Natural killer cell (primary cell): ENCODE measurements at regions not wholly inside any gene's neighbourhood (a gene's known extent, or its start where the extent isn't known, plus 50 kb on each side); places are given as distances from the start of the nearest gene placed in this dataset.

Source experiments
- ATAC-seq, 3 donors: fragments of 150-1000 bp in 2 of 3; fragments of 200-7000 bp in 1 of 3; cut with Tn5 transposase; 1 replicate in 1 of 3; 2 replicates in 2 of 3; pipeline ENCODE4 v1.10.0; 2021; ENCODE audit warnings: mild to moderate bottlenecking in 2 of 3, moderate library complexity in 2 of 3
- DNase-seq, 2 donors: peaks; one replicate each; pipeline versions ENCODE4 v3.0.0 to v3.0.0-alpha.2; 2013 to 2021; ENCODE audit warnings: mixed read lengths in 1 of 2
- H3K27ac ChIP-seq: one replicate; pipeline ENCODE4 v1.5.1; 2013; ENCODE audit warnings: mild to moderate bottlenecking, low read length
- H3K27me3 ChIP-seq: one replicate; pipeline ENCODE4 v1.6.1; 2013; ENCODE audit warnings: low read length; ENCODE audit not compliant: control insufficient read depth, insufficient read depth
- H3K36me3 ChIP-seq: one replicate; pipeline ENCODE4 v1.6.1; 2013; ENCODE audit warnings: low read length; ENCODE audit not compliant: control insufficient read depth, insufficient read depth
- H3K4me1 ChIP-seq: one replicate; pipeline ENCODE4 v1.6.1; 2013; ENCODE audit warnings: low read length; ENCODE audit not compliant: control insufficient read depth, insufficient read depth
- H3K4me3 ChIP-seq: one replicate; pipeline ENCODE4 v1.5.1; 2013; ENCODE audit warnings: low read length
- H3K9me3 ChIP-seq: one replicate; pipeline ENCODE4 v1.6.1; 2013; ENCODE audit warnings: low read length; ENCODE audit not compliant: control insufficient read depth, insufficient read depth
- H3K27ac Mint-ChIP-seq, 2 donors: one replicate each; pipeline ENCODE4 v1.8.0; 2022; ENCODE audit warnings: mild to moderate bottlenecking in 2 of 2, mixed read lengths in 2 of 2, moderate library complexity in 1 of 2
- H3K27me3 Mint-ChIP-seq, 2 donors: one replicate each; pipeline ENCODE4 v1.8.0; 2022; ENCODE audit warnings: low read depth in 2 of 2, mixed read lengths in 2 of 2
- H3K36me3 Mint-ChIP-seq: one replicate; pipeline ENCODE4 v1.8.0; 2022; ENCODE audit warnings: mixed read lengths
- H3K4me1 Mint-ChIP-seq, 2 donors: one replicate each; pipeline ENCODE4 v1.8.0; 2022; ENCODE audit warnings: mixed read lengths in 2 of 2
- H3K4me3 Mint-ChIP-seq: one replicate; pipeline ENCODE4 v1.8.0; 2022; ENCODE audit warnings: mild to moderate bottlenecking, moderate library complexity, mixed read lengths
- H3K9me3 Mint-ChIP-seq, 2 donors: one replicate each; pipeline ENCODE4 v1.8.0; 2022; ENCODE audit warnings: mixed read lengths in 2 of 2
- CTCF ChIP-seq: fragments of 200-600 bp; IDR thresholded peaks from one replicate; pipeline ENCODE4 v1.8.0; 2022; ENCODE audit warnings: antibody characterized with exemption
- WGBS: methylation state at CpG from one replicate; pipeline ENCODE4 v1.1.7; 2013; ENCODE audit warnings: missing lambda C conversion rate; ENCODE audit not compliant: insufficient coverage; 5-methylcytosine and 5-hydroxymethylcytosine counted together
- intact Hi-C: fragments of 100-400 bp; cut with micrococcal nuclease; formaldehyde crosslinking; loops from one replicate; pipeline ENCODE4 v1.14.2; 2022

GRCh38 chr1:98068016-98068415 lies 147.2 kb upstream of the DPYD start:
- no peaks in the 10 kb centered on the region for H3K36me3 Mint-ChIP-seq

GRCh38 chr1:98066911-98067310 lies 146.1 kb upstream of the DPYD start:
- Mint-ChIP-seq H3K27me3 (peaks cover 10 to 12% of the 10 kb centered on the region in 2 donors), H3K36me3 (no peaks in the 10 kb centered on the region), H3K4me3 (no peak overlapping the region), H3K4me1 (no peaks in the 10 kb centered on the region), H3K9me3 (no peaks in the 10 kb centered on the region), H3K27ac (no peak overlapping the region)
- Histone ChIP-seq H3K4me1 (no peaks in the 10 kb centered on the region), H3K36me3 (no peaks in the 10 kb centered on the region), H3K4me3 (no peak overlapping the region), H3K27me3 (no peaks in the 10 kb centered on the region), H3K27ac (no peak overlapping the region), H3K9me3 (no peaks in the 10 kb centered on the region)
- intact Hi-C loops = no loop called here
- no peak for DNase-seq
- 95% methylated on average over 2 of the region's 2 CpGs for WGBS
- ATAC-seq = no peak
- TF ChIP-seq CTCF = no peak

More at GRCh38 chr1:98068016-98068415, 147.2 kb upstream of the DPYD start:
- Mint-ChIP-seq H3K4me1 (no peaks in the 10 kb centered on the region), H3K27me3 (peaks cover 12 to 14% of the 10 kb centered on the region in 2 donors), H3K27ac (no peak overlapping the region), H3K9me3 (no peaks in the 10 kb centered on the region), H3K4me3 (no peak overlapping the region)
- H3K27me3 ChIP-seq = no peaks in the 10 kb centered on the region
- H3K4me1 ChIP-seq = no peaks in the 10 kb centered on the region
- no peaks in the 10 kb centered on the region for H3K36me3 ChIP-seq
- DNase-seq (no peak), ATAC-seq (no peak)
- H3K4me3 ChIP-seq = no peak overlapping the region
- no peak for TF ChIP-seq CTCF
- no peak overlapping the region for H3K27ac ChIP-seq
- H3K9me3 ChIP-seq = no peaks in the 10 kb centered on the region
- intact Hi-C loops = no loop called here

- whole genome bisulfite sequencing = 93% methylated on average over 1 of the region's 1 CpG
- intact Hi-C loops = no loop called here
- ATAC-seq = no peak
Measured at GRCh38 chr1:98059620-98060019, 138.8 kb upstream of the DPYD start.

More at GRCh38 chr1:98059620-98060019, 138.8 kb upstream of the DPYD start:
- Mint-ChIP-seq H3K27me3 (peaks cover 26 to 58% of the 10 kb centered on the region in 2 donors), H3K27ac (no peak overlapping the region), H3K36me3 (no peaks in the 10 kb centered on the region), H3K4me1 (peaks cover 0 to 2% of the 10 kb centered on the region in 2 donors), H3K4me3 (no peak overlapping the region), H3K9me3 (no peaks in the 10 kb centered on the region)
- Histone ChIP-seq H3K27ac (no peak overlapping the region), H3K4me1 (no peaks in the 10 kb centered on the region), H3K9me3 (no peaks in the 10 kb centered on the region), H3K27me3 (peaks cover 20% of the 10 kb centered on the region), H3K36me3 (no peaks in the 10 kb centered on the region), H3K4me3 (no peak overlapping the region)
- DNase-seq = no peak
- TF ChIP-seq CTCF = no peak
